Sigmoid colon (tissue), 6 donors: ENCODE measurements at regions not wholly inside any gene's neighbourhood (a gene's known extent, or its start where the extent isn't known, plus 50 kb on each side); places are given as distances from the start of the nearest gene placed in this dataset.

ENCODE experiments used
- DNase-seq: peaks from one replicate; pipeline ENCODE4 v3.0.0-alpha.2; 2019
- H3K27ac ChIP-seq, 4 donors: fragments of 200-600 bp; sonication (generic); one replicate each; pipeline ENCODE4 v1.5.1; 2016 to 2019; ENCODE audit warnings: mild to moderate bottlenecking in 1 of 4
- H3K27me3 ChIP-seq, 3 donors: fragments of 200-600 bp; sonication (generic); one replicate each; pipeline ENCODE4 v1.5.1; 2019; ENCODE audit warnings: mild to moderate bottlenecking in 1 of 3
- H3K36me3 ChIP-seq, 4 donors: fragments of 200-600 bp; sonication (generic); one replicate each; pipeline ENCODE4 v1.5.1; 2016 to 2019
- H3K4me1 ChIP-seq, 4 donors: fragments of 200-600 bp; sonication (generic); one replicate each; pipeline ENCODE4 v1.5.1; 2017 to 2019
- H3K4me3 ChIP-seq, 4 donors: fragments of 200-600 bp; sonication (generic); one replicate each; pipeline ENCODE4 v1.5.1; 2017 to 2019; ENCODE audit warnings: mild to moderate bottlenecking in 2 of 4, moderate library complexity in 1 of 4
- H3K9me3 ChIP-seq, 4 donors: fragments of 200-600 bp in 3 of 4; sonication (generic) in 3 of 4; one replicate each; pipeline versions ENCODE4 v1.5.1 to v1.6.1; 2013 to 2019
- CTCF ChIP-seq, 4 experiments: fragments of 450-650 bp in 3 of 4; fragments of 200-600 bp in 1 of 4; IDR thresholded peaks; one replicate each; pipeline ENCODE4 v1.5.1; 2016 to 2019; ENCODE audit warnings: antibody characterized with exemption in 4 of 4, mild to moderate bottlenecking in 3 of 4, moderate library complexity in 2 of 4
- EP300 ChIP-seq, 4 donors: sonication (generic); formaldehyde crosslinking; IDR thresholded peaks; one replicate each; pipeline ENCODE4 v1.6.1; 2017; ENCODE audit warnings: antibody characterized with exemption in 4 of 4
- POLR2A ChIP-seq, 2 donors: fragments of 450-650 bp; IDR thresholded peaks; one replicate each; pipeline ENCODE4 v1.6.1; 2016; ENCODE audit warnings: antibody characterized with exemption in 2 of 2, mild to moderate bottlenecking in 2 of 2, moderate library complexity in 2 of 2
- POLR2AphosphoS5 ChIP-seq, 4 donors: sonication (generic); formaldehyde crosslinking; IDR thresholded peaks; one replicate each; pipeline ENCODE4 v1.6.1; 2017; ENCODE audit warnings: antibody characterized with exemption in 4 of 4
- WGBS, 2 donors: extraction: QIAGEN DNeasy Blood & Tissue Kit; methylation state at CpG; one replicate each; pipeline ENCODE4 v1.1.7; 2013; 5-methylcytosine and 5-hydroxymethylcytosine counted together
- intact Hi-C: fragments of 100-400 bp; cut with DNase I; formaldehyde crosslinking; loops from one replicate; pipeline ENCODE4 v1.15.1; 2023
- donor health status: healthy with polysubstance abuse.
- donor health status: healthy.

- Histone ChIP-seq H3K27ac (no peak overlapping the region), H3K4me1 (no peaks in the 10 kb centered on the region), H3K27me3 (peaks cover 0 to 3% (median 0%) of the 10 kb centered on the region in 3 donors), H3K4me3 (no peak overlapping the region), H3K36me3 (no peaks in the 10 kb centered on the region), H3K9me3 (no peaks in the 10 kb centered on the region)
- 86 to 87% methylated on average over 25 of the region's 25 CpGs for WGBS, 2 donors
- intact Hi-C loops, result no loop called here
- TF ChIP-seq POLR2AphosphoS5 (IDR thresholded peaks at IDR 0.05), result no peak
- TF ChIP-seq POLR2A (IDR thresholded peaks at IDR 0.05), result no peak
- TF ChIP-seq CTCF (IDR thresholded peaks at IDR 0.05), result no peak
- TF ChIP-seq EP300 (IDR thresholded peaks at IDR 0.05), result no peak
- peak; percentile 25 for DNase-seq
Measured at GRCh38 chr20:48459722-48460395, 367.9 kb downstream of the PREX1 start.

GRCh38 chr20:48458601-48459385, 369.0 kb downstream of the PREX1 start:
- H3K9me3 ChIP-seq, result no peaks in the 10 kb centered on the region
- no peaks in the 10 kb centered on the region for H3K36me3 ChIP-seq
- peak; percentile 36 for DNase-seq
- WGBS, 2 donors, result 76 to 81% methylated on average over 12 of the region's 12 CpGs
- intact Hi-C loops, result no loop called here
- no peaks in the 10 kb centered on the region for H3K4me1 ChIP-seq
- peaks cover 0 to 4% (median 3%) of the 10 kb centered on the region in 3 donors for H3K27me3 ChIP-seq
- TF ChIP-seq EP300 (IDR thresholded peaks at IDR 0.05) (no peak), POLR2A (IDR thresholded peaks at IDR 0.05) (no peak), CTCF (IDR thresholded peaks at IDR 0.05) (no peak), POLR2AphosphoS5 (IDR thresholded peaks at IDR 0.05) (no peak)
- no peak overlapping the region for H3K27ac ChIP-seq
- no peak overlapping the region for H3K4me3 ChIP-seq

- intact Hi-C loops, result no loop called here
- Histone ChIP-seq H3K4me1 (no peaks in the 10 kb centered on the region), H3K27ac (no peak overlapping the region), H3K9me3 (no peaks in the 10 kb centered on the region), H3K4me3 (no peak overlapping the region), H3K36me3 (no peaks in the 10 kb centered on the region), H3K27me3 (peaks cover 0 to 4% (median 3%) of the 10 kb centered on the region in 3 donors)
- no peak for TF ChIP-seq POLR2AphosphoS5 (IDR thresholded peaks at IDR 0.05)
- no peak for TF ChIP-seq EP300 (IDR thresholded peaks at IDR 0.05)
- TF ChIP-seq POLR2A (IDR thresholded peaks at IDR 0.05), result no peak
- TF ChIP-seq CTCF (IDR thresholded peaks at IDR 0.05), result no peak
- no peak for DNase-seq
- 74 to 79% methylated on average over 8 of the region's 8 CpGs for WGBS, 2 donors
Measured at GRCh38 chr20:48458003-48458377, 369.8 kb downstream of the PREX1 start.

- H3K27ac ChIP-seq, result no peak overlapping the region
- H3K9me3 ChIP-seq, result no peaks in the 10 kb centered on the region
- H3K27me3 ChIP-seq, result peaks cover 0 to 4% (median 3%) of the 10 kb centered on the region in 3 donors
- no peak for TF ChIP-seq EP300 (IDR thresholded peaks at IDR 0.05)
- no peak for TF ChIP-seq POLR2A (IDR thresholded peaks at IDR 0.05)
- TF ChIP-seq POLR2AphosphoS5 (IDR thresholded peaks at IDR 0.05), result no peak
- H3K4me1 ChIP-seq, result no peaks in the 10 kb centered on the region
- WGBS, 2 donors, result 70 to 81% methylated on average over 10 of the region's 10 CpGs
- H3K4me3 ChIP-seq, result no peak overlapping the region
- intact Hi-C loops, result no loop called here
- no peaks in the 10 kb centered on the region for H3K36me3 ChIP-seq
- DNase-seq, result peak; percentile 24
Measured at GRCh38 chr20:48457193-48458002, 370.4 kb downstream of the PREX1 start.
